ENCODE measurements at regions not wholly inside any gene's neighbourhood (a gene's known extent, or its start where the extent isn't known, plus 50 kb on each side); places are given as distances from the start of the nearest gene placed in this dataset.

- TF ChIP-seq GATA3 (IDR thresholded peaks at IDR 0.05; ENCODE audit: low read depth, low read length) (no peak), GATA2 (IDR thresholded peaks at IDR 0.05; ENCODE audit: low read depth, low read length) (no peak)
These were observed 442.5 kb downstream of the EFNA5 start for GRCh38 chr5:107228226-107228625.
